CD14-positive monocyte (primary cell): ENCODE measurements at regions not wholly inside any gene's neighbourhood (a gene's known extent, or its start where the extent isn't known, plus 50 kb on each side); places are given as distances from the start of the nearest gene placed in this dataset.
"Not testable (repeated sequence)": the region's sequence is repeated elsewhere in the genome, so short reads cannot be mapped to it uniquely, and the experiment has no call there.

Experiments used
- DNase-seq, 3 donors: peaks; one replicate each; pipeline ENCODE4 v3.0.0-alpha.2; 2011 to 2022
- H2AFZ ChIP-seq: 2 replicates; pipeline ENCODE4 v1.6.0; 2012; ENCODE audit warnings: mild to moderate bottlenecking, low read depth, low read length, inconsistent platforms; ENCODE audit not compliant: insufficient read depth, poor library complexity, severe bottlenecking
- H3K27ac ChIP-seq, 2 donors: 1 replicate in 1 of 2; 2 replicates in 1 of 2; pipeline ENCODE4 v1.5.1; 2012 to 2013; ENCODE audit warnings: low read length in 2 of 2, control low read depth in 1 of 2, inconsistent platforms in 1 of 2, low read depth in 1 of 2, mild to moderate bottlenecking in 1 of 2
- H3K27me3 ChIP-seq, 2 donors: one replicate each; pipeline versions ENCODE4 v1.6.0 to v1.6.1; 2011 to 2013; ENCODE audit warnings: low read length in 2 of 2; ENCODE audit not compliant: control insufficient read depth in 2 of 2, insufficient read depth in 2 of 2
- H3K36me3 ChIP-seq, 2 donors: replicated peaks in 1 of 2; 1 replicate in 1 of 2; 2 replicates in 1 of 2; pipeline versions ENCODE4 v1.5.1 to v1.6.1; 2012 to 2013; ENCODE audit warnings: low read length in 2 of 2, control low read depth in 1 of 2, inconsistent platforms in 1 of 2, mild to moderate bottlenecking in 1 of 2; ENCODE audit not compliant: insufficient read depth in 2 of 2, control insufficient read depth in 1 of 2
- H3K4me1 ChIP-seq, 2 donors: 1 replicate in 1 of 2; 2 replicates in 1 of 2; pipeline versions ENCODE4 v1.5.1 to v1.6.1; 2012 to 2013; ENCODE audit warnings: low read length in 2 of 2, control low read depth in 1 of 2, inconsistent platforms in 1 of 2, mild to moderate bottlenecking in 1 of 2, moderate library complexity in 1 of 2; ENCODE audit not compliant: insufficient read depth in 2 of 2, control insufficient read depth in 1 of 2
- H3K4me2 ChIP-seq: replicated peaks from 2 replicates; pipeline ENCODE3; 2012; ENCODE audit warnings: low read length, moderate library complexity, mild to moderate bottlenecking; ENCODE audit not compliant: poor library complexity, severe bottlenecking; ENCODE audit errors: extremely low read depth
- H3K4me3 ChIP-seq, 3 experiments: fragments of 200-600 bp in 1 of 3; sonication (generic) in 1 of 3; replicated peaks in 1 of 3; 1 replicate in 2 of 3; 2 replicates in 1 of 3; pipeline ENCODE4 v1.5.1; 2011 to 2013; ENCODE audit warnings: low read length in 3 of 3, mild to moderate bottlenecking in 3 of 3, control low read depth in 2 of 3, low read depth in 2 of 3, inconsistent platforms in 1 of 3, moderate library complexity in 1 of 3
- H3K79me2 ChIP-seq: 2 replicates; pipeline ENCODE4 v1.6.0; 2012; ENCODE audit warnings: mild to moderate bottlenecking, control low read depth, inconsistent platforms, low read length, moderate library complexity; ENCODE audit not compliant: insufficient read depth
- H3K9ac ChIP-seq: 2 replicates; pipeline ENCODE4 v1.6.0; 2017; ENCODE audit warnings: low read length, mild to moderate bottlenecking; ENCODE audit not compliant: insufficient read depth, poor library complexity, severe bottlenecking
- H3K9me3 ChIP-seq, 2 donors: replicated peaks in 1 of 2; 1 replicate in 1 of 2; 2 replicates in 1 of 2; pipeline versions ENCODE4 v1.5.1 to v1.6.1; 2012 to 2013; ENCODE audit warnings: low read length in 2 of 2, control low read depth in 1 of 2; ENCODE audit not compliant: control insufficient read depth in 1 of 2, insufficient read depth in 1 of 2
- H4K20me1 ChIP-seq: 2 replicates; pipeline ENCODE4 v1.6.0; 2012; ENCODE audit warnings: mild to moderate bottlenecking, low read length, control low read depth, moderate library complexity; ENCODE audit not compliant: insufficient read depth
- H3K27ac Mint-ChIP-seq, 7 donors: one replicate each; pipeline ENCODE4 v1.8.0; 2020; ENCODE audit warnings: mild to moderate bottlenecking in 7 of 7, mixed read lengths in 7 of 7, moderate library complexity in 6 of 7, inconsistent platforms in 2 of 7
- H3K27me3 Mint-ChIP-seq, 3 donors: one replicate each; pipeline ENCODE4 v1.8.0; 2021 to 2022; ENCODE audit warnings: low read depth in 3 of 3, mild to moderate bottlenecking in 3 of 3, mixed read lengths in 3 of 3, moderate library complexity in 3 of 3, inconsistent platforms in 1 of 3
- H3K36me3 Mint-ChIP-seq, 2 donors: one replicate each; pipeline ENCODE4 v1.8.0; 2020; ENCODE audit warnings: mixed read lengths in 2 of 2, inconsistent platforms in 1 of 2, mild to moderate bottlenecking in 1 of 2
- H3K4me1 Mint-ChIP-seq: one replicate; pipeline ENCODE4 v1.8.0; 2020; ENCODE audit warnings: mild to moderate bottlenecking, mixed read lengths
- H3K4me3 Mint-ChIP-seq, 2 donors: one replicate each; pipeline ENCODE4 v1.8.0; 2020; ENCODE audit warnings: mild to moderate bottlenecking in 2 of 2, mixed read lengths in 2 of 2, moderate library complexity in 1 of 2
- H3K9me3 Mint-ChIP-seq, 7 donors: one replicate each; pipeline ENCODE4 v1.8.0; 2020 to 2022; ENCODE audit warnings: mixed read lengths in 7 of 7, mild to moderate bottlenecking in 6 of 7, moderate library complexity in 6 of 7, inconsistent platforms in 2 of 7
- CTCF ChIP-seq: fragments of 200-600 bp; IDR thresholded peaks from one replicate; pipeline ENCODE4 v1.8.0; 2022; ENCODE audit warnings: antibody characterized with exemption, mild to moderate bottlenecking
- WGBS: methylation state at CpG from one replicate; pipeline ENCODE4 v1.1.5; 2013; ENCODE audit warnings: missing lambda C conversion rate; ENCODE audit not compliant: insufficient coverage; 5-methylcytosine and 5-hydroxymethylcytosine counted together
- intact Hi-C, 2 donors: fragments of 100-400 bp; cut with micrococcal nuclease; formaldehyde crosslinking; loops; one replicate each; pipeline versions ENCODE4 v1.15.0 to v1.15.1; 2023

- Histone ChIP-seq H3K9me3 (no peaks in the 10 kb centered on the region), H3K79me2 (no peaks in the 10 kb centered on the region), H2AFZ (no peak overlapping the region), H4K20me1 (no peaks in the 10 kb centered on the region), H3K9ac (no peak overlapping the region), H3K4me1 (no peaks in the 10 kb centered on the region), H3K4me3 (no peak overlapping the region), H3K27ac (no peak overlapping the region), H3K36me3 (no peaks in the 10 kb centered on the region), H3K27me3 (no peaks in the 10 kb centered on the region), H3K4me2 (no peak overlapping the region)
- Mint-ChIP-seq H3K9me3 (no peaks in the 10 kb centered on the region), H3K4me1 (no peaks in the 10 kb centered on the region), H3K27ac (no peak overlapping the region), H3K4me3 (no peak overlapping the region), H3K27me3 (peaks cover 0 to 2% (median 0%) of the 10 kb centered on the region in 3 donors), H3K36me3 (no peaks in the 10 kb centered on the region)
- TF ChIP-seq CTCF, result no peak
- no peak for DNase-seq
- intact Hi-C loops, result no loop called here
Measured at GRCh38 chr4:156374894-156375293, 421.2 kb upstream of the CTSO start.

GRCh38 chr4:156374069-156374468 is 420.4 kb upstream of the CTSO start:
- no peak overlapping the region for H2AFZ ChIP-seq
- WGBS, result no CpG with 5 or more reads among the region's 2 CpGs
- H3K27ac ChIP-seq, result no peak overlapping the region
- H3K36me3 ChIP-seq, result no peaks in the 10 kb centered on the region
- H3K79me2 ChIP-seq, result no peaks in the 10 kb centered on the region
- Mint-ChIP-seq H3K9me3 (peaks cover 0 to 2% (median 0%) of the 10 kb centered on the region in 7 donors), H3K4me1 (no peaks in the 10 kb centered on the region), H3K36me3 (no peaks in the 10 kb centered on the region), H3K4me3 (no peak overlapping the region), H3K27ac (no peak overlapping the region), H3K27me3 (peaks cover 0 to 2% (median 0%) of the 10 kb centered on the region in 3 donors)
- H3K4me2 ChIP-seq, result no peak overlapping the region
- H3K27me3 ChIP-seq, result no peaks in the 10 kb centered on the region
- intact Hi-C loops, result no loop called here
- no peaks in the 10 kb centered on the region for H3K4me1 ChIP-seq
- H3K9ac ChIP-seq, result no peak overlapping the region
- H4K20me1 ChIP-seq, result no peaks in the 10 kb centered on the region
- TF ChIP-seq CTCF, result no peak
- H3K9me3 ChIP-seq, result no peaks in the 10 kb centered on the region
- H3K4me3 ChIP-seq, result no peak overlapping the region
- no peak for DNase-seq

GRCh38 chr4:156367502-156367901 is 413.8 kb upstream of the CTSO start:
- H3K4me1 ChIP-seq, H3K27ac Mint-ChIP-seq, H3K27ac ChIP-seq, H3K4me1 Mint-ChIP-seq, H3K4me2 ChIP-seq, H3K9me3 ChIP-seq, H4K20me1 ChIP-seq, H3K79me2 ChIP-seq, H3K9me3 Mint-ChIP-seq, H3K9ac ChIP-seq, DNase-seq, H2AFZ ChIP-seq, H3K27me3 Mint-ChIP-seq, H3K4me3 Mint-ChIP-seq, H3K36me3 Mint-ChIP-seq, H3K36me3 ChIP-seq, H3K4me3 ChIP-seq, H3K27me3 ChIP-seq, intact Hi-C loops: not testable (repeated sequence)
- WGBS, result 79% methylated on average over 7 of the region's 13 CpGs
